Activated T-helper 2 cell treated with anti-CD3 and anti-CD28 coated beads, Interferon-gamma antibody, Interleukin-2, Interleukin-4, amounts not matched to agents 10 μg/mL and 5 μg/mL and 100 μg/mL, durations not matched to agents 14 hours and 24 hours and 36 hours (primary cell): ENCODE measurements at regions not wholly inside any gene's neighbourhood (a gene's known extent, or its start where the extent isn't known, plus 50 kb on each side); places are given as distances from the start of the nearest gene placed in this dataset.

Source experiments
- DNase-seq: peaks from one replicate; pipeline ENCODE4 v3.0.0; 2021; ENCODE audit warnings: low spot score
- H3K27ac Mint-ChIP-seq: one replicate; pipeline ENCODE4 v1.8.0; 2021; ENCODE audit warnings: mixed read lengths
- H3K27me3 Mint-ChIP-seq: one replicate; pipeline ENCODE4 v1.8.0; 2021; ENCODE audit warnings: low read depth, mixed read lengths
- H3K36me3 Mint-ChIP-seq: one replicate; pipeline ENCODE4 v1.8.0; 2021; ENCODE audit warnings: low read depth, mixed read lengths
- H3K4me1 Mint-ChIP-seq: one replicate; pipeline ENCODE4 v1.8.0; 2021; ENCODE audit warnings: low read depth, mixed read lengths
- H3K4me3 Mint-ChIP-seq: one replicate; pipeline ENCODE4 v1.8.0; 2021; ENCODE audit warnings: low read depth, mild to moderate bottlenecking, moderate library complexity, mixed read lengths
- H3K9me3 Mint-ChIP-seq: one replicate; pipeline ENCODE4 v1.8.0; 2021; ENCODE audit warnings: mixed read lengths
- intact Hi-C: fragments of 100-400 bp; cut with micrococcal nuclease; formaldehyde crosslinking; loops from one replicate; pipeline ENCODE4 v1.15.1; 2023

DNA sequence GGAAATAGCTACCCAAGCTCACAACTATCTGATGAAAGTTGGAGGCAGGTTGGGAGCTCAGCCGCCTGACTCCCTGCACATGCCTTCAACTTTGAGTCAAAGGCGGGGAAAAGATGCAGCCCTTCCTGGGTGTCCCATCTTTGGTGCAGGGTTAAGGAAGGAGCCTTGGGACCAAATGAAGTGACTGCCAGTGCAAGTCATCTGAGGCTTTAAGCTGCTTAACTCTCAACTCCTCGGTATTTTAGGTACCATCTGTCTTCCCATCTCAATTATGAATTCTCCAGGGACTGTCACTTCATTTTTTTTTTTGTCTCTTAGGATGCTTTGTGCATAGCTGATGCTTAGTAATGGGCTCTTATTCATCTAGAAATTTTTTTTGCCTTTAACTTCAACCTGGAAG, 408.8 kb upstream of the C2CD4B start:
- no peak overlapping the region for H3K27ac Mint-ChIP-seq
- H3K9me3 Mint-ChIP-seq = no peaks in the 10 kb centered on the region
- peaks cover 2% of the 10 kb centered on the region for H3K27me3 Mint-ChIP-seq
- DNase-seq = no peak
- H3K4me1 Mint-ChIP-seq = no peaks in the 10 kb centered on the region
- no peak overlapping the region for H3K4me3 Mint-ChIP-seq
- intact Hi-C loops = no loop called here
- no peaks in the 10 kb centered on the region for H3K36me3 Mint-ChIP-seq

DNA sequence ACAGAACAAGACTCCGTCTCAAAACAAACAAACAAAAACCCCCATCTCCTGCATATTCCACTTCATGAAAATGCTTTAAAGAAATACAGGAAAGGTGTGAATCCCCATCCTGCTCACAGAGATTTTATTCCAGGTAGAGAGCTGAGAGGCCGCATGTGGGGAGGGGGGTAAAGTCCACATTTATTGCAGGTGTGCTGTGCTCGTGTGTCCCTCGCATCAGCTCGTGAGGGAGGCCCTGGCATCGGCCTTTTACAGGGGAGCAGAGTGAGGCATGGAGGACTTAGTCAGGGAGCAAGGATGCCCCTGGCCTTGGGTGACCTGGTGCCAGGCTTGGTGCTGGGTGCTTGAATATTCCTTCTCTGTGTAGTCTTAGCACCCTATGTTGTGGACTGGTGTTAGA, 413.5 kb upstream of the C2CD4B start:
- Mint-ChIP-seq H3K27me3 (peaks cover 1% of the 10 kb centered on the region), H3K4me3 (no peak overlapping the region), H3K27ac (no peak overlapping the region), H3K4me1 (no peaks in the 10 kb centered on the region), H3K9me3 (no peaks in the 10 kb centered on the region), H3K36me3 (no peaks in the 10 kb centered on the region)
- intact Hi-C loops = no loop called here
- DNase-seq = no peak

DNA sequence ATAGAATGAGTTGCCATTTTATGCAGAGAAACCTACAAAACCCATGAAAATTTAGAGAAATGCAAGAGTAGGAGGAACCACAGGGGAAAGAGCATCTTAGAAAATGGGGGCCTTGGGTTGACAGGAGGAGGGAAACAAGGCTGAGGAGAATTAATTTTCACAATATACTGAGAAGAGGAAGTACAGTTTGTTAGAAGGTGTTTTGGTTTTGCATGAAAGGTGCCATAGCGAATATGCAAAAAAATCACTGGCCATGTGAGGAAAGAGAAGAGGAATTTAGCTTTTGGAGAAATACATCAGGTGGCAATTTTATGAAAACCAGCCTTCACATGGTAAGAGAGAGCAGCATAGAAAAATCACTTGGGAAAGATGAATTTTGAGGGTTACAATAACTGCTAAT, 413.9 kb upstream of the C2CD4B start:
- Mint-ChIP-seq H3K27me3 (peaks cover 1% of the 10 kb centered on the region), H3K9me3 (no peaks in the 10 kb centered on the region), H3K4me1 (no peaks in the 10 kb centered on the region), H3K27ac (no peak overlapping the region), H3K36me3 (no peaks in the 10 kb centered on the region), H3K4me3 (no peak overlapping the region)
- no peak for DNase-seq
- intact Hi-C loops = no loop called here

DNA sequence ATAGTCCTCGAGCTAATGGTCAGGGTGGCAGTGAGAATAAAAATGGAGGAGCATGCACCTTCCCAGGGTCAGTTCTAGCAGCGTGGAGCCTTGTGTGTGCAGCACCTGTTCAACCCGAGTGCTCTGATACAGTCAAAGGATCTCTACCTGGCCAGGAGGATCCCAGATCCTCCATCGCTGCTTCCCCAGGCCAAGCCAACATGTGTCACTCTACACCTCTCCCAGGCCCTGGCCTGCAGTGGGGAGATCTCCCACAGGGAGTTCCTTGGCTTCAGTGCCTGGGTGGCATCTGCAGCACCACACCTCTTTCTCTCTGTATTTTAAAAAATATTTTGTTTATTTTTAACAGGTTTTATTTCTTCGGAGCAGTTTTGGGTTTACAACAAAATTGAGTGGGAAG, 414.8 kb upstream of the C2CD4B start:
- intact Hi-C loops = no loop called here
- no peak for DNase-seq
- no peak overlapping the region for H3K27ac Mint-ChIP-seq
- peaks cover 1% of the 10 kb centered on the region for H3K27me3 Mint-ChIP-seq
- no peak overlapping the region for H3K4me3 Mint-ChIP-seq
- H3K36me3 Mint-ChIP-seq = no peaks in the 10 kb centered on the region
- no peaks in the 10 kb centered on the region for H3K9me3 Mint-ChIP-seq
- no peaks in the 10 kb centered on the region for H3K4me1 Mint-ChIP-seq

DNA sequence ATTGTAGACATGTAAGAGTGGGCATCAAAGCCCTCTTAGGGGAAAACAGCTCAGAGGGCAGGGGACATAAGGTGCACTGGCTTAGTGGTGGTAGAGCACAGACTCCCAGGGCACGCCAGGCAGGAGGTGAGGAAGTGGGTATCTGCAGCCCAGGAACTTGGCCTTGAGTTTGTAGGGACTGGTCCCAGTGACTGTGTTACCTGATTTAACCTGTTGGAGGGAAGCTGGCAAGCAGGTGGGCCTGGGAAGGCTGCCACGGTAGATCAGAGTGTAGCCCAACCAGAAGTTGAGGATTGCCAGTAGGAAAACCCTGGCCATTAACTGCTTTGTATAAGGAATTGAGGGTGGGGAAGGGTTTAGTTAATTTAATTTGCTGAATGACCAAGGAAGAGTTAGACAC, 417.5 kb upstream of the C2CD4B start:
- DNase-seq = no peak
- no peaks in the 10 kb centered on the region for H3K9me3 Mint-ChIP-seq
- H3K36me3 Mint-ChIP-seq = no peaks in the 10 kb centered on the region
- H3K4me3 Mint-ChIP-seq = no peak overlapping the region
- H3K27ac Mint-ChIP-seq = no peak overlapping the region
- intact Hi-C loops = no loop called here
- H3K4me1 Mint-ChIP-seq = no peaks in the 10 kb centered on the region
- H3K27me3 Mint-ChIP-seq = peaks cover 1% of the 10 kb centered on the region

DNA sequence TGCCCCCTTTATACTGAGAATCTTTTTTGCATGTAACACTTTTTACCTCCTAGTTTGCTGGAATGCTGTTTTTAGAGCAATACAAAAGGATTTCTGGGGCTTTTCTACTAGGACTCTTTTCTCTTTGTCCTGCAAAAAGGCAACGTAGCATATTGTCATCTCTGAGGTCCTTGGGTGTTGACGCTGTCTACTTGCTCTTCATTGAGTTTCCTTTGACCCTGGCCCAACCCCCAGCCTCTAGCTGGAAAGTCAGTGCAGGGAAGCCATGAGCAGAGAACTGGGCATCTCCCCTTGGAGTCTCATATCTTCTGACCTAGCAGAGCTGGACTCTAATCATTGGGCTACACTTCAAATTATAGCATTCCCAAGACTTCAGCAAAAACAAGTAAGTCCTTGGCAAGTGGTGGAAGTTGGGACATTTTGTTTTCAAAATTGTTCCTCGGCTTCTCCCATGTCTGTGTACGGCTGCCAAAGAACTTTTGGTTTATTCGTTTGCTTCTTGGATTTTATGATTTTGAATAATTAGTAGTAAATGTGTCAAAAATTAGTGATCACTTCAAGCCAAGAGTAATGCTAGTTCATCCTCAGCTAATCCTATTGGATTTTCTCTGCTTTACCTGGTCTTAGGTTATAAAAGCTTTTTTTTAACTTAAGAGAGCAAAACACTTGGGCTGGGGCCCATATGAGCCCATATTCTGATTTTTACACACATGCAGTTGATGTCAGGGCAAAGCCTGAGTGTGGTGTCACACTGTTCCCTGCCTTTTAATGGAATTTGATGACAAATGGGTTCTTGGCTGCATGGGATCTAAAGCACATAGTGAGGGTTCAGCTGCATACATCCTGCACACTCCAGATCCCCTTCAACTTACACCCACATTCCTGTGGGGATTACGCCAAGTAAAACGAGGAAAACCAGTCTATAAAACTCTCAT, 419.5 kb upstream of the C2CD4B start:
- H3K4me3 Mint-ChIP-seq = no peak overlapping the region
- no peaks in the 10 kb centered on the region for H3K4me1 Mint-ChIP-seq
- H3K36me3 Mint-ChIP-seq = no peaks in the 10 kb centered on the region
- peaks cover 1% of the 10 kb centered on the region for H3K27me3 Mint-ChIP-seq
- DNase-seq = no peak
- H3K27ac Mint-ChIP-seq = no peak overlapping the region
- no peaks in the 10 kb centered on the region for H3K9me3 Mint-ChIP-seq
- intact Hi-C loops = no loop called here

- Mint-ChIP-seq H3K27ac (no peak overlapping the region), H3K27me3 (peaks cover 4% of the 10 kb centered on the region), H3K9me3 (no peaks in the 10 kb centered on the region), H3K36me3 (no peaks in the 10 kb centered on the region), H3K4me1 (no peaks in the 10 kb centered on the region), H3K4me3 (no peak overlapping the region)
- intact Hi-C loops = no loop called here
- DNase-seq = no peak
Observed at GRCh38 chr15:62588938-62589670, 424.0 kb upstream of the C2CD4B start.

DNA sequence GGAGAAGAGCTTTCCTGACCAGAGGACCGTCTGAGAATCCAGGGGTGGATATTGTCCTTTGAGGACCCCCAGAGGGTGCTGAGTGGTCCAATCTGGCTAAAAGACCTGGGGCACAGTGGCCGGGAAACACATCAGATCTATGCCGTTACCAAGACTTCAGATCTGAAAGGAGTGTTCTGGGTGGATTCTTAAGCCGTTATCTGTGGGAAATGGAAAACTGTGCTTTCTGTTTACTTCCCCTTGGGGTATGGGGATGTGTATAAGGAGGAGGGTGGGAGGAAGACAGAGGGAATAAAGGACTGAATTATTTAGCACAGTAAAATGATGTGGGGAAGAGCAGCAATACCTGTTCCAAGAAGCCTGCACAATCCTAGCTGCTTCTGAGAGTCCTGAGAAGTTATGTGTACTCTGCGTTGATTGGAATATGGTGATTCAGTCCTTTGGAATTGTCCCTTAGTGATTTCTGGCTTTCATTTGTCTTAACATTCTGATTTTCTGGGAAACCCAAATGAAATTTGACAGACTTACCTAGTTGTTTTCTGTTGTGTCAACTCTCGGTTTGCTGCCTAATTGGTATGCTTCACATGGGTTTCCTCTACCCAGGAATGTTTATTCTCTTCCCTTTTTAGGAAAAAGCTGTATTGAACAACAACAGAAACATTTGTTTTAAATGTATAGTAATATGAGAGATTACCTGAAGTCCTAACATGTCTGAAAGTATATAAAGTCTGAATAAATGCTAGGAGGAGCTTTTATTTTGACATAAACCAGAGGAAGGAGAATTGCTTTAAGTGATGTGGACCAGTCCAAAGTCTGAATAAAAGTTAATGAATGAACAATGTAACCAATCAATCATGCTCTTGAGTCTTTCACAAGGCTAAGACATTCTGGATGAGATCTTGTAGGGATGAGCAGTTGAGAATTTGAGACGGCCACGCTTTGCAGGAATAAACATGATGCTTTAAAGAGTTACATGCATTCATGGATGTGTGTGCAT, 427.1 kb upstream of the C2CD4B start:
- peaks cover 4% of the 10 kb centered on the region for H3K27me3 Mint-ChIP-seq
- intact Hi-C loops = no loop called here
- no peaks in the 10 kb centered on the region for H3K36me3 Mint-ChIP-seq
- no peak for DNase-seq
- H3K9me3 Mint-ChIP-seq = no peaks in the 10 kb centered on the region
- no peak overlapping the region for H3K27ac Mint-ChIP-seq
- no peak overlapping the region for H3K4me3 Mint-ChIP-seq
- H3K4me1 Mint-ChIP-seq = no peaks in the 10 kb centered on the region

DNA sequence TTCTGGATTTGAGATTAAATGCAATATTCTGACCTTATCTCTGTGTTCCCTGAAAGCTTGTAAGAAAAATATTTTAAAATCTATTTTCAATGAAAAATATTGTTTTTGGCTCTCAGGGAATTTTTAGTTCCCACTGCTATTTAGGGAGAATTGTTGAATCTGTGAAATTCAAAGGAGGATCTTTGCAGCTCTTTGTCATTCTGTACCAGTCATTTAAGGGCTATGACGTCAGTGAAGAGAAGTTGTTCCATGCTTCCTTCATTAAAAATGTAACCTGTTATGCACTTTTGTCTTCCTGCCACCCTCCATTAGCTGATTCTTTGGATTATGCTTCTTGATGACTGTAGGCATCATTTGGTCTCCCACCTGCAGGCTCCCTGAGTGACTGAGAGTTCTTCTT, 427.8 kb upstream of the C2CD4B start:
- intact Hi-C loops = no loop called here
- no peaks in the 10 kb centered on the region for H3K4me1 Mint-ChIP-seq
- H3K36me3 Mint-ChIP-seq = no peaks in the 10 kb centered on the region
- H3K27me3 Mint-ChIP-seq = peaks cover 4% of the 10 kb centered on the region
- no peak for DNase-seq
- no peaks in the 10 kb centered on the region for H3K9me3 Mint-ChIP-seq
- no peak overlapping the region for H3K27ac Mint-ChIP-seq
- H3K4me3 Mint-ChIP-seq = no peak overlapping the region

GRCh38 chr15:62593681-62594399, 428.8 kb upstream of the C2CD4B start:
- no peaks in the 10 kb centered on the region for H3K9me3 Mint-ChIP-seq
- no peak overlapping the region for H3K27ac Mint-ChIP-seq

DNA sequence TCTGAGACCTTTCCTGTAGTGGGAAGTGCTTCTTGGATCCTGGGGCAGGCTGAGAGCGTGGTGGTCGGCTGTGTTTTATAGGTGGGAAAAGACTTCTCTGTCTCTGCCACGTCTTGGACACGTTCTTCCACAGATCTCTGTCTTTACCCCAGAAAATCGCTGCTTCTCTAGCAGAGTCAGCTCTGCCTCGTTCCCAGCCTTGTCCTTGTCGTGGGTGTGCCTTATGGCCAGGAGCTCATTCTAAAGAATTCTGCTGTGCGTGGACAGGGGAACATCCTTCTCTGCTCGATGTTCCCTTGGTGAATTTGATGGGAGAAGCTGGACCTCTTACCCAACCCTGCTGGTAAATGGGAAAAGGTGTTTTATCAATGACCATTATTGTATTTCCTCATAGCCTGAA, 433.1 kb upstream of the C2CD4B start:
- intact Hi-C loops = no loop called here
- DNase-seq = no peak
- Mint-ChIP-seq H3K4me3 (no peak overlapping the region), H3K36me3 (no peaks in the 10 kb centered on the region), H3K27me3 (peaks cover 10% of the 10 kb centered on the region), H3K27ac (no peak overlapping the region), H3K4me1 (no peaks in the 10 kb centered on the region), H3K9me3 (no peaks in the 10 kb centered on the region)

More at GRCh38 chr15:62593681-62594399, 428.8 kb upstream of the C2CD4B start:
- Mint-ChIP-seq H3K36me3 (no peaks in the 10 kb centered on the region), H3K4me3 (no peak overlapping the region), H3K27me3 (peaks cover 4% of the 10 kb centered on the region), H3K4me1 (no peaks in the 10 kb centered on the region)
- intact Hi-C loops = no loop called here
- no peak for DNase-seq
